SH-SY5Y (cell line): ENCODE measurements at regions not wholly inside any gene's neighbourhood (a gene's known extent, or its start where the extent isn't known, plus 50 kb on each side); places are given as distances from the start of the nearest gene placed in this dataset.

Source experiments
- GATA2 ChIP-seq: IDR thresholded peaks from 2 replicates; pipeline ENCODE4 v1.6.1; 2011; ENCODE audit warnings: mild to moderate bottlenecking, low read depth, low read length
- GATA3 ChIP-seq: IDR thresholded peaks from 2 replicates; pipeline ENCODE4 v1.6.1; 2011; ENCODE audit warnings: low read depth, mild to moderate bottlenecking, low read length, moderate library complexity

- TF ChIP-seq GATA2, result no peak
- no peak for TF ChIP-seq GATA3
These were observed 81.5 kb downstream of the CYRIA start for GRCh38 chr2:16584084-16584483.

GRCh38 chr2:16581241-16581640 lies 84.4 kb downstream of the CYRIA start:
- no peak for TF ChIP-seq GATA2
- TF ChIP-seq GATA3, result no peak

GRCh38 chr2:16578081-16578480 lies 87.6 kb downstream of the CYRIA start:
- TF ChIP-seq GATA2 (no peak), GATA3 (no peak)

- TF ChIP-seq GATA3 (no peak), GATA2 (no peak)
These were observed 95.1 kb downstream of the CYRIA start for GRCh38 chr2:16570516-16570915.

- TF ChIP-seq GATA3 (no peak), GATA2 (no peak)
These were observed 96.4 kb downstream of the CYRIA start for GRCh38 chr2:16568998-16569784.

- peak; percentile 78 for TF ChIP-seq GATA3
- peak; percentile 86 for TF ChIP-seq GATA2
These were observed 98.9 kb downstream of the CYRIA start for GRCh38 chr2:16566701-16567100.

- no peak for TF ChIP-seq GATA3
- TF ChIP-seq GATA2, result no peak
These were observed 100.2 kb downstream of the CYRIA start for GRCh38 chr2:16565481-16565880.

- TF ChIP-seq GATA2 (no peak), GATA3 (no peak)
These were observed 104.0 kb downstream of the CYRIA start for GRCh38 chr2:16561676-16562075.

GRCh38 chr2:16561251-16561650 lies 104.4 kb downstream of the CYRIA start:
- no peak for TF ChIP-seq GATA3
- TF ChIP-seq GATA2, result no peak

GRCh38 chr2:16559278-16560067 lies 106.2 kb downstream of the CYRIA start:
- no peak for TF ChIP-seq GATA3
- TF ChIP-seq GATA2, result no peak

GRCh38 chr2:16554060-16554583 lies 111.5 kb downstream of the CYRIA start:
- no peak for TF ChIP-seq GATA2
- no peak for TF ChIP-seq GATA3

- TF ChIP-seq GATA2, result no peak
- no peak for TF ChIP-seq GATA3
These were observed 112.4 kb downstream of the CYRIA start for GRCh38 chr2:16553226-16553625.

- TF ChIP-seq GATA3, result no peak
- no peak for TF ChIP-seq GATA2
These were observed 113.4 kb downstream of the CYRIA start for GRCh38 chr2:16552202-16552601.

- TF ChIP-seq GATA3 (no peak), GATA2 (no peak)
These were observed 117.6 kb downstream of the CYRIA start for GRCh38 chr2:16548036-16548435.
